ENCODE measurements at regions not wholly inside any gene's neighbourhood (a gene's known extent, or its start where the extent isn't known, plus 50 kb on each side); places are given as distances from the start of the nearest gene placed in this dataset.

GRCh38 chr7:10803720-10804119 is 170.0 kb upstream of the PHF14 start:
- DNase-seq, result no peak

GRCh38 chr7:10804770-10805169 is 168.9 kb upstream of the PHF14 start:
- no peak for DNase-seq

GRCh38 chr7:10815546-10815945 is 158.1 kb upstream of the PHF14 start:
- no peak for DNase-seq

GRCh38 chr7:10821156-10821555 is 152.5 kb upstream of the PHF14 start:
- DNase-seq, result no peak

GRCh38 chr7:10824154-10824553 is 149.5 kb upstream of the PHF14 start:
- no peak for DNase-seq

- DNase-seq, result no peak
These were observed 135.4 kb upstream of the PHF14 start for GRCh38 chr7:10838228-10838627.

GRCh38 chr7:10845225-10845624 is 128.4 kb upstream of the PHF14 start:
- DNase-seq, result no peak

GRCh38 chr7:10855583-10855982 is 118.1 kb upstream of the PHF14 start:
- DNase-seq, result no peak

GRCh38 chr7:10860516-10860915 is 113.2 kb upstream of the PHF14 start:
- no peak for DNase-seq

GRCh38 chr7:10863476-10863875 is 110.2 kb upstream of the PHF14 start:
- no peak for DNase-seq

- no peak for DNase-seq
These were observed 99.0 kb upstream of the PHF14 start for GRCh38 chr7:10874666-10875065.

GRCh38 chr7:10875080-10875479 is 98.6 kb upstream of the PHF14 start:
- DNase-seq, result no peak

- no peak for DNase-seq
These were observed 84.8 kb upstream of the PHF14 start for GRCh38 chr7:10888861-10889260.

GRCh38 chr7:10889266-10889898 is 84.3 kb upstream of the PHF14 start:
- DNase-seq, result peak; percentile 64

- DNase-seq, result peak; percentile 67
These were observed 65.1 kb upstream of the PHF14 start for GRCh38 chr7:10908600-10908999.

- no peak for DNase-seq
These were observed 63.2 kb upstream of the PHF14 start for GRCh38 chr7:10910447-10910846.

- no peak for DNase-seq
These were observed 61.6 kb upstream of the PHF14 start for GRCh38 chr7:10912077-10912476.

GRCh38 chr7:10913457-10913856 is 60.2 kb upstream of the PHF14 start:
- DNase-seq, result no peak

- DNase-seq, result no peak
These were observed 55.5 kb upstream of the PHF14 start for GRCh38 chr7:10918093-10918590.

GRCh38 chr7:10919923-10920322 is 53.7 kb upstream of the PHF14 start:
- DNase-seq, result no peak

All from NCI-H526 treated with DMSO at 0.1 percent for 48 hours (cell line).